ENCODE measurements at regions not wholly inside any gene's neighbourhood (a gene's known extent, or its start where the extent isn't known, plus 50 kb on each side); places are given as distances from the start of the nearest gene placed in this dataset.

DNA sequence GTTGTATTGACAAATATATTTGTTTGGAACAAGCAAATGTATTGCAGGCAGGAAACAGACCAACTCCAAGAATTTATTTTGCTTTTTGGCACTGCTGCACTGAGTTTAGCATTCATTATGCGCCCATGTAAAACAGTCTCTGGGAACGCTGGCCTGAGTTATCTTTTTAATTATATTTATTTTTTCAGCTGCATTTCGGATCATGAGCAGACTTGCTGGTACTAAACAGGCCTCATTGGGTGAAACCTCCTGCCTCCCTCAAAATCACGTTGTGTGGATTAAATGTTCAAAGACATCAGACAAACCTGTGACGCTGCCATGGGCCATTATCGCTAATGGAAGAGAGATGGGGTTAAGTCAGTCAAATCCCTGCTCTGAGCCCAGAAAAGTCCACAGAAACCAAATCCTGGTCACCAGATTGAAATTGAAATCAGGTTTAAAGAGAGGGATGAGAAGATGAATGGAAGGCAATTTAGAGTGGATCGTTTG lies 511.1 kb upstream of the PROK2 start:
- no peak for TF ChIP-seq POLR2AphosphoS5 (IDR thresholded peaks at IDR 0.05)
- TF ChIP-seq CTCF (IDR thresholded peaks at IDR 0.05) = no peak
- no peak for TF ChIP-seq POLR2A (IDR thresholded peaks at IDR 0.05)
- TF ChIP-seq EP300 (IDR thresholded peaks at IDR 0.05; ENCODE audit: low read depth) = no peak
- intact Hi-C loops (cut with DNase I; ENCODE audit: low total_unique reads) = no loop called here
- H3K27ac ChIP-seq = peak overlapping the region; percentile 7 to 56 (median 44)

DNA sequence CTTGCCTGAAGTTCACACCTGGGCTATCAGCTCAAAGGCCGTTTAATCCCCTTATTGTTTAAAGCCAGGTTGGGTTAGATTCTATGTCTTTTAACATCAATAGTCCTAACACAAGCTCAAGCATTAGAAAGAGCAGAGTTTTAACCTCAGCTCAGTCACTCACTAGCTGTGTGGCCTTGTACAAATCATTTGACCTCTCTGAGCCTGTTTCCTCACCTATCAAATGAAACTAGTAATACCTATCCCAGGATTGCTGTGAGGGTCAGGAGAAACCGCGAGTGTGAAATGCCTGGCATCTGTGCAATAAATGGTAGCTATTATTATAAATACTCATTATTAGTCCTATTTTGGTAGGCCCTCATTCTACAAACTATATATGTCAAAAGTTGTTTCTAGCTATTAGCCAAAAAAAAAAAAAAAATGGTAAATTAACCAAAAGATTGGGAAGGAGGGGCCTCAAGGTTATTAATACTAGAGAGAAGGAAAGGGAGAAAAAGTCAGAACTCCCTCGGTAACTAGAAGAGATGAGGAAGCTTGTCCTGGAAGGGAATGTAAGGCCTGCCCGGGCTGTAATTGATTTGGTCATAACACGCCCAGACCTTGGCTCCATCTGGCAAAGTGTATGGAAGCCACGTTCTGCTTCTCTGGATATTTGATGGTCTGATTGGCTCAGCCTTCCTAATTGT lies 510.5 kb upstream of the PROK2 start:
- peaks cover 3% of the 10 kb centered on the region for H3K27me3 ChIP-seq
- H3K9me3 ChIP-seq = no peaks in the 10 kb centered on the region
- TF ChIP-seq POLR2AphosphoS5 (IDR thresholded peaks at IDR 0.05) = no peak
- TF ChIP-seq POLR2A (IDR thresholded peaks at IDR 0.05) = no peak
- no peak for TF ChIP-seq EP300 (IDR thresholded peaks at IDR 0.05; ENCODE audit: low read depth)
- TF ChIP-seq CTCF (IDR thresholded peaks at IDR 0.05) = no peak
- no peak for DNase-seq
- intact Hi-C loops (cut with DNase I; ENCODE audit: low total_unique reads) (no loop called here), in situ Hi-C loops (cut with MboI; ENCODE audit: low pct_ligation_motif_present in 1 of 4, low pct_unique_long_range_greater_than_20kb in 1 of 4, low sequenced_read_pairs in 3 of 4) (no loop called here)
- H3K36me3 ChIP-seq = no peaks in the 10 kb centered on the region
- peak overlapping the region in 1 of 4 donors; percentile 42 for H3K27ac ChIP-seq
- no peak overlapping the region for H3K4me3 ChIP-seq
- peaks cover 5 to 7% (median 5%) of the 10 kb centered on the region in 4 donors for H3K4me1 ChIP-seq
- 60 to 84% methylated on average over 7 of the region's 7 CpGs for WGBS, 2 donors (ENCODE audit: low coverage in 1 of 2)

More for the DNA sequence above, 511.1 kb upstream of the PROK2 start:
- Histone ChIP-seq H3K4me3 (no peak overlapping the region), H3K36me3 (no peaks in the 10 kb centered on the region), H3K9me3 (no peaks in the 10 kb centered on the region), H3K4me1 (peaks cover 5 to 7% (median 5%) of the 10 kb centered on the region in 4 donors), H3K27me3 (peaks cover 3% of the 10 kb centered on the region)
- in situ Hi-C loops (cut with MboI; ENCODE audit: low pct_ligation_motif_present in 1 of 4, low pct_unique_long_range_greater_than_20kb in 1 of 4, low sequenced_read_pairs in 3 of 4) = no loop called here
- DNase-seq = no peak
- 89 to 94% methylated on average over 3 to 7 of the region's 7 CpGs for WGBS, 2 donors (ENCODE audit: low coverage in 1 of 2)

GRCh38 chr3:72290859-72291638 lies 506.1 kb upstream of the PROK2 start:
- WGBS, 2 donors (ENCODE audit: low coverage in 1 of 2) = 65 to 82% methylated on average over 8 to 9 of the region's 10 CpGs
- intact Hi-C loops (cut with DNase I; ENCODE audit: low total_unique reads) = no loop called here
- H3K27ac ChIP-seq = no peak overlapping the region
- no peaks in the 10 kb centered on the region for H3K36me3 ChIP-seq
- no peaks in the 10 kb centered on the region for H3K9me3 ChIP-seq
- in situ Hi-C loops (cut with MboI; ENCODE audit: low pct_ligation_motif_present in 1 of 4, low pct_unique_long_range_greater_than_20kb in 1 of 4, low sequenced_read_pairs in 3 of 4) = no loop called here
- peaks cover 0 to 12% (median 2%) of the 10 kb centered on the region in 4 donors for H3K4me1 ChIP-seq
- no peak overlapping the region for H3K4me3 ChIP-seq
- TF ChIP-seq EP300 (IDR thresholded peaks at IDR 0.05; ENCODE audit: low read depth) (no peak), CTCF (IDR thresholded peaks at IDR 0.05) (no peak), POLR2AphosphoS5 (IDR thresholded peaks at IDR 0.05) (no peak), POLR2A (IDR thresholded peaks at IDR 0.05) (no peak)
- H3K27me3 ChIP-seq = peaks cover 3% of the 10 kb centered on the region
- no peak for DNase-seq

GRCh38 chr3:72289692-72290071 lies 504.7 kb upstream of the PROK2 start:
- Histone ChIP-seq H3K4me3 (no peak overlapping the region), H3K27ac (no peak overlapping the region), H3K36me3 (no peaks in the 10 kb centered on the region), H3K4me1 (peaks cover 0 to 12% (median 2%) of the 10 kb centered on the region in 4 donors), H3K27me3 (peaks cover 3% of the 10 kb centered on the region), H3K9me3 (no peaks in the 10 kb centered on the region)
- TF ChIP-seq POLR2AphosphoS5 (IDR thresholded peaks at IDR 0.05) = no peak
- WGBS, 2 donors (ENCODE audit: low coverage in 1 of 2) = 68 to 82% methylated on average over 4 of the region's 4 CpGs
- in situ Hi-C loops (cut with MboI; ENCODE audit: low pct_ligation_motif_present in 1 of 4, low pct_unique_long_range_greater_than_20kb in 1 of 4, low sequenced_read_pairs in 3 of 4) = no loop called here
- intact Hi-C loops (cut with DNase I; ENCODE audit: low total_unique reads) = no loop called here
- DNase-seq = no peak

All from transverse colon (tissue), 4 donors.